Activated T-helper 1 cell treated with Interleukin-2 at 50 U/mL for 16 hours (primary cell): ENCODE measurements at regions not wholly inside any gene's neighbourhood (a gene's known extent, or its start where the extent isn't known, plus 50 kb on each side); places are given as distances from the start of the nearest gene placed in this dataset.
A peak's percentile ranks its signal among the peaks of the same experiment; 100 is the strongest.

ENCODE experiments used
- DNase-seq: peaks from one replicate; pipeline ENCODE4 v3.0.0-alpha.2; 2020; ENCODE audit warnings: low read depth

GRCh38 chr10:101297901-101298486, 56.0 kb upstream of the BTRC start:
- DNase-seq = peak; percentile 51

DNA sequence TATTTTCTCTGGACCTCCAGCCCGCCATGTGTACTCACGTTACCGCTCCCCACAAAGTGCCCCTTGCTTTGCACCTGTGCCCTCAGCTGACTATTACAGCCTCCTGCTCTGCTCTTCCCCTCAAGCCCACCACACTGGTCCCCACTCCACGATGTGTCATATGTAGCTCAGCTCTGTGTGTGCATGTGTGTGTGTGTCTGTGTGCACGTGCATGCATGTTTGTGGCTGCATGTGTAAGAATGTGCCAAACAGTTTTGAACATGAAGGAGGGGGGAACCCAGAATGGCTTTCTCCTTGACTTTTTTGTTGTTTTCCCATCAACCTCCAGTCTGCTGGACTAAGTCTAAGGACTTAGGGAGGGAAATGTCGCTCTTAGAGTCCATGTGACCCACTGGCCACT, 54.8 kb upstream of the BTRC start:
- no peak for DNase-seq

DNA sequence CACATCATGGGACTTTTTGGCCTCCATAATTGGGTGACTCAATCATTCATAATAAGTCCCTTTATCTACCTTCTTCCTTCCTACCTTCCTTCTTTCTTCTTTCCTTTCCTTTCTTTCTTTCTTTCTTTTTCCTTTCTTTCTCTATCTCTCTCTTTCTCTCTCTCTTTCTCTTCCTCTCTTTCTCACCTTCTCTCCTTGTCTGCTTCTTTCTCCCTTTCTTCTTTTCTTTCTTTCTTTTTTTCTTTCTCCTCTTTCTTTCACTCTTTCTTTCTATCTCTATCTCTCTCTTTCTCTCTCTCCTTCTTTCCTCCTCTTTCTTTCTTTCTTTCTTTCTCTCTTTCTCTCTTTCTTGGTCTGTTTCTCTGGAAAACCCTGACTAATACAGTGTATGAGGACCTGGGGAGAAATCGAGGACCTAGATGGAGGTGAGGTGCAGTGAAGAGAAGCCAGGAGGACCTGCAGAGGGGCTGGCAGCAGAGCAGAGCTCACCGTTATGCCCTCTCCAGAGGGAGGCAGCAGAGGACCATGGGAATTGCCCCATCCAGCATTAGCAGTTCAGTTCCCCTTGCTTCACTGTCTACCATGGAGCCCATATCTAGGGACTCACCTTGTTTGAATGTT, 52.7 kb upstream of the BTRC start:
- no peak for DNase-seq

DNA sequence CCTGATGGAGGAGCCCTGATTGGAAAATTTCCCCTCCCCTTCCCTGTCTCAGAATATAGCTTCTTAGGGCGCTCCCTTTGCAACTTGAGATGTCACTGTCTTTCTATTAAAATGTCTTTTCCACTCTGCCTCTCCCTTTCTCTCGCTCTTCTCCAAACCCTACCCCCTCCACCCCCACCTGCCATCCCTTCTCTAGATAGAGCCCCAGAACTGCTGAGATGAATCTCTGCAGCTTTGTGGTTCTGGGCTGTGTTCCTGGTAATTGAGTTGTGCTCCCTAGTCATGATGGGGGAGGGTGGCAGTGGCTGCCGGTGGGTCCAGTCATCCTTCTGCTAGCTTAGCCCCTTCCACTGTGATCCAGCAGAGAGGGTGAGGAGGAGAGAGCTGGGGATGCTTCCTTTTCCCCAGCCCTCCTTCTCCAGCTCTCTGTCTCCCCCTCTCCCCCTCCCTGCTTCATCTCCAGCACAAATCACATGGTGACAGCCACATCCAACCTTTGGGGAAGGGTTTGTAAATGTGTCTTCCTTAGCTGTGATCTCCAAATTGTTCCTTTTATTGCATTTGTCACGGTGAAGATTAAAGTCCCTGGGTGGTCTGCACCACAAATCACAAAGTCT, 50.8 kb upstream of the BTRC start:
- DNase-seq = no peak
